ENCODE measurements at regions not wholly inside any gene's neighbourhood (a gene's known extent, or its start where the extent isn't known, plus 50 kb on each side); places are given as distances from the start of the nearest gene placed in this dataset.

DNA sequence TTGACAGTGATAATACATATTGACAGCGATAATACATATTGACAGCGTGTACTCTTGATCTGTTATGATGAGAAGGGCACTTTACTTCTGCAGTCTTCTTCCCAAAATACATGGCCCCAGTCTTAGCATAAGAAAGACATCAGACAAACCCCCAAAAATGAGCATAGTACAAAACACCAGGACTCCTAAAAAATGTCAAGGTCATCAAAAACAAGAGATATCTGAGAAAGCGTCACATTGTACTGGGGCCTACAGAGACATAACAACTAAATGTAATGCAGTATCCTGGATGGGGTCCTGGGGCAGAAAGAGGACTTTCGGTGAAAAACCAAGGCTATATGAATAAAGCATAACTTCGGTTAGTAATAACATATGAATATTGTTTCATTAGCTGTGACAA is 731.5 kb upstream of the SGCG start:
- no peak for TF ChIP-seq EZH2phosphoT487 (IDR thresholded peaks at IDR 0.05; ENCODE audit: borderline replicate concordance)
- TF ChIP-seq, protein P1, sequence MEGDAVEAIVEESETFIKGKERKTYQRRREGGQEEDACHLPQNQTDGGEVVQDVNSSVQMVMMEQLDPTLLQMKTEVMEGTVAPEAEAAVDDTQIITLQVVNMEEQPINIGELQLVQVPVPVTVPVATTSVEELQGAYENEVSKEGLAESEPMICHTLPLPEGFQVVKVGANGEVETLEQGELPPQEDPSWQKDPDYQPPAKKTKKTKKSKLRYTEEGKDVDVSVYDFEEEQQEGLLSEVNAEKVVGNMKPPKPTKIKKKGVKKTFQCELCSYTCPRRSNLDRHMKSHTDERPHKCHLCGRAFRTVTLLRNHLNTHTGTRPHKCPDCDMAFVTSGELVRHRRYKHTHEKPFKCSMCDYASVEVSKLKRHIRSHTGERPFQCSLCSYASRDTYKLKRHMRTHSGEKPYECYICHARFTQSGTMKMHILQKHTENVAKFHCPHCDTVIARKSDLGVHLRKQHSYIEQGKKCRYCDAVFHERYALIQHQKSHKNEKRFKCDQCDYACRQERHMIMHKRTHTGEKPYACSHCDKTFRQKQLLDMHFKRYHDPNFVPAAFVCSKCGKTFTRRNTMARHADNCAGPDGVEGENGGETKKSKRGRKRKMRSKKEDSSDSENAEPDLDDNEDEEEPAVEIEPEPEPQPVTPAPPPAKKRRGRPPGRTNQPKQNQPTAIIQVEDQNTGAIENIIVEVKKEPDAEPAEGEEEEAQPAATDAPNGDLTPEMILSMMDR (conservative IDR thresholded peaks at IDR 0.05; ENCODE audit: low read length) = no peak
